KOPT-K1 (cell line): ENCODE measurements at regions not wholly inside any gene's neighbourhood (a gene's known extent, or its start where the extent isn't known, plus 50 kb on each side); places are given as distances from the start of the nearest gene placed in this dataset.
A peak's percentile ranks its signal among the peaks of the same experiment; 100 is the strongest.

Experiments
- H3K27ac ChIP-seq: fragments of 200-600 bp; sonication (generic); 2 replicates; pipeline ENCODE4 v1.5.1; 2016; ENCODE audit warnings: antibody characterized with exemption, mild to moderate bottlenecking, low read depth, low read length; ENCODE audit not compliant: poor library complexity, severe bottlenecking
- H3K36me3 ChIP-seq: fragments of 200-600 bp; sonication (generic); 2 replicates; pipeline ENCODE4 v1.5.1; 2017; ENCODE audit warnings: antibody characterized with exemption, mild to moderate bottlenecking, low read length, moderate library complexity; ENCODE audit not compliant: insufficient read depth
- H3K9me3 ChIP-seq: fragments of 200-600 bp; sonication (generic); 2 replicates; pipeline ENCODE4 v1.5.1; 2017; ENCODE audit warnings: antibody characterized with exemption, low read length, mild to moderate bottlenecking; ENCODE audit not compliant: insufficient read depth, poor library complexity, severe bottlenecking

DNA sequence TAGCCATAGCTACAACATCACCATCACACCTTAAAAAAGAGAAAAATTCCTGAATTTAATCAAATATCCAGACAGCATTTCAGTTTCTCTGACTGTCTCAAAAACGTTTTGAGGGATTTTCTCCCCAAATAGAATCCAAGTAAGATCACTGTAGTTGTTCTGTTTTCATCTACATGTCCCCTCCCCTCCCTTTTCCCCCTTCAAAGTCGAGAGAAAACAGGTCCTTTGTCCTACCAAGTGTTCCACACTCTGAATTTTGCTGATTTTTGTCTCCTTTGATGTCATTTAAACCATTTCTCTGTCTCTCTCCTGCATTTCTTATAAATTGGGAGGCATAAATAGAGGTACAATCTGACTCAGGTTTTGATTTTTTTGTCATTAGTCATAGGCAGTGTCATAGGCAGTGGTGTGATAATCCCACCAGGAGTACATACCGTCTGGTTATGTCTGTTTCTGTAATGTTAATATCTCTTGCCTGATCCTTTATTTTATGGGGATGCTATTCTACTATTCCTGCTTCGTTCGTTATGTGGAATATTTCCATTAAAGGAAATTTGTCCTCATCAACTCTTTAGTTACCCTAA lies 348.6 kb downstream of the PTTG2 start:
- Histone ChIP-seq H3K27ac (no peak overlapping the region), H3K36me3 (no peaks in the 10 kb centered on the region), H3K9me3 (peaks cover 3% of the 10 kb centered on the region)

GRCh38 chr4:38309471-38309870 lies 349.3 kb downstream of the PTTG2 start:
- no peaks in the 10 kb centered on the region for H3K36me3 ChIP-seq
- no peak overlapping the region for H3K27ac ChIP-seq
- no peaks in the 10 kb centered on the region for H3K9me3 ChIP-seq

- H3K36me3 ChIP-seq: no peaks in the 10 kb centered on the region
- no peaks in the 10 kb centered on the region for H3K9me3 ChIP-seq
- peak overlapping the region; percentile 55 for H3K27ac ChIP-seq
Observed at GRCh38 chr4:38310446-38311043, 350.3 kb downstream of the PTTG2 start.

DNA sequence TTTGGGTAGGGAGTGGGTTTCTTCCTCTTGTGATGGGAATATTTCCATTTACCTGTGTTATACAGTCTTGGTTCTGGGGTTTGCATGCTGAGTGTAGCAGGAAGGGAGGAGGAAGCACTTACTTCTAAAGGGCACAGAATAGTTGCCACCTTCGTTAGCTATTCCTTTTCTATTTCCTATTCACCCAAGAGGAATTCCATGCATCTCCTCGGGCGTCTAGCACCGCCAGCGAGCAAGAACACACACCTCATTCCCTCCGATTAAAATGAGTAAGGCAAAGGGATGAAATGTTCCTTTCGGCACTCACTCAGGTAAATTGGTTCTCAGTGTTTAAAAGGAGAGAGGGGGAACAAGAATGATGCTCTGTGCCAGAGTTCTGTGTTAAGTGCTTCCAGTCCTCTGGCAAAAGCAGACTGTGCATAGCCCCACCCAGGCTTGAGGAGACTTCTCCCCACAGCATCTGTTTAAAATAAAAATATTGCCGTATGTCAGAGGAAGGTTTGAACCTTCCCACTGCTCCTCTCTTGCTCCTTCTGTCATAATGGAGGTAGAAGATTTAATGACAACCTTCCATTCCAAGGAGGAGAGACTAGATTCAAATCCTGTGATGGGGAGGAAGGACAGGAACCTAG lies 351.4 kb downstream of the PTTG2 start:
- H3K9me3 ChIP-seq: no peaks in the 10 kb centered on the region
- no peaks in the 10 kb centered on the region for H3K36me3 ChIP-seq
- H3K27ac ChIP-seq: peak overlapping the region; percentile 55

GRCh38 chr4:38313175-38313574 lies 350.8 kb upstream of the KLF3 start:
- Histone ChIP-seq H3K27ac (no peak overlapping the region), H3K9me3 (no peaks in the 10 kb centered on the region)

GRCh38 chr4:38313999-38314561 lies 349.9 kb upstream of the KLF3 start:
- Histone ChIP-seq H3K27ac (no peak overlapping the region), H3K36me3 (no peaks in the 10 kb centered on the region), H3K9me3 (no peaks in the 10 kb centered on the region)

More at GRCh38 chr4:38313175-38313574, 350.8 kb upstream of the KLF3 start:
- H3K36me3 ChIP-seq: no peaks in the 10 kb centered on the region

- H3K27ac ChIP-seq: no peak overlapping the region
- H3K36me3 ChIP-seq: no peaks in the 10 kb centered on the region
- H3K9me3 ChIP-seq: no peaks in the 10 kb centered on the region
Observed at GRCh38 chr4:38314663-38315062, 349.3 kb upstream of the KLF3 start.

- Histone ChIP-seq H3K27ac (no peak overlapping the region), H3K36me3 (no peaks in the 10 kb centered on the region), H3K9me3 (no peaks in the 10 kb centered on the region)
Observed at GRCh38 chr4:38315286-38315685, 348.7 kb upstream of the KLF3 start.

- Histone ChIP-seq H3K36me3 (no peaks in the 10 kb centered on the region), H3K9me3 (no peaks in the 10 kb centered on the region), H3K27ac (no peak overlapping the region)
Observed at GRCh38 chr4:38316045-38316444, 348.0 kb upstream of the KLF3 start.

DNA sequence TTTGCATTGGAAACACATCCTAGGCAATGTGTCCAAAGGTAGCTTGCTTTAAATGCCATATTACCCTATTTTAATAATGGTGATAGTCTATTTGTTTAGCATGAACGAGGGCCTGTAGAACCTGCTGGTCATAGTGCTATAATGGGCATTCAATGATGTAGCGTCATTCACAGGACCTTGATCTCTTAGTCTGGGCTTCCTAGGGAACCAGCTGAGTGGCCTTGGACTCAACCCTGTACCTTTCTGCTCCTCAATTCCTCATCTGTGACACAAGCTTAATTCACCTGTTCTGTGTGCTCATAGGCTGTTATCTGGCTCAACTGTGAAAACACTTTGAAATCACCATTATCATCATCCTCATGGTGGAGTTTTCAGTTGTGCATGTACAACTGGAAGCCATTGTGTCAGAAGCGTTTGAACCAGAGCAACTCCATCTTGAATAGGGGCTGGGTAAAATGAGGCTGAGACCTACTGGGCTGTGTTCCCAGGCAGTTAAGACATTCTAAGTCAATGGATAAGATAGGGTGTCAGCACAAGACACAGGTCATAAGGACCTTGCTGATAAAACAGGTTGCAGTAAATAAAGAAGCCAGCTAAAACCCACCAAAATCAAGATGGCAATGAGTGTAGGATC lies 346.8 kb upstream of the KLF3 start:
- Histone ChIP-seq H3K9me3 (no peaks in the 10 kb centered on the region), H3K27ac (no peak overlapping the region), H3K36me3 (no peaks in the 10 kb centered on the region)

DNA sequence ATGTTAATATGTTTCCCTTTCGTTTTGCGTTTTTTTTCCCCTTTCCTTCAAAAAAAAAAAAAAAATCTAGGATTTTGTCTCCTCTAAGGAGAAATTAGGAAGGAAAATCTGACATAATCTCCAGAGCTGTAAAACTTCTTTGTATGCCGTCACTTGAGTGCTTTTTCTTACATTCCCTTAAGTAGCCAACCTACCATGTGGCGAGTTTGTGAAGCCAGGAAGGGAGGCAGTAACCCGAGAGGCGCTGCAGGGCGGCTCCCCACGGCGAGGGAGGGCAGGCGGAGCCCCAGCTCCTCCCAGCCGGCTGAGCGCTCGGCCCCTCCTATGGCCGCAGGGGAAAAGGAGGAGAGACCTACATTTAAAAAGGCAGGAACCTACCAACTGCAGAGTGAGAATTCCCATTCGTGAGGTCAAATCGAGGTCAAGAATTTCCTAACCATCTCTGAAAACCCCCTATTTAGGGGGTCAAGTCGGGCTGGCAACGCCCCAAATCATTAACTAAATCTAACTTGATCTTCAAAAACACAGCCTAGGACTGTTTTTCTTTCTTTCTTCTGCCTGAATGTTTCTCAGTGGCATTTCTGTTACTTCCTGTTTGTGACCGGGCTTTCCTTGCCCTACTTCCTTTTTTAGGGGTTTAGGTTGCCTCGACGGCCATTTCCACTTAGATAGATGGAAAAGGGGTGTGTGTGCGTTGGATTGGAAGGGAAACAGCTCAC lies 345.1 kb upstream of the KLF3 start:
- H3K27ac ChIP-seq: peak overlapping the region; percentile 56

GRCh38 chr4:38319456-38320342 lies 344.3 kb upstream of the KLF3 start:
- peak overlapping the region; percentile 56 for H3K27ac ChIP-seq
- no peaks in the 10 kb centered on the region for H3K36me3 ChIP-seq
- H3K9me3 ChIP-seq: no peaks in the 10 kb centered on the region

More for the DNA sequence above, 345.1 kb upstream of the KLF3 start:
- H3K9me3 ChIP-seq: no peaks in the 10 kb centered on the region
- H3K36me3 ChIP-seq: no peaks in the 10 kb centered on the region

DNA sequence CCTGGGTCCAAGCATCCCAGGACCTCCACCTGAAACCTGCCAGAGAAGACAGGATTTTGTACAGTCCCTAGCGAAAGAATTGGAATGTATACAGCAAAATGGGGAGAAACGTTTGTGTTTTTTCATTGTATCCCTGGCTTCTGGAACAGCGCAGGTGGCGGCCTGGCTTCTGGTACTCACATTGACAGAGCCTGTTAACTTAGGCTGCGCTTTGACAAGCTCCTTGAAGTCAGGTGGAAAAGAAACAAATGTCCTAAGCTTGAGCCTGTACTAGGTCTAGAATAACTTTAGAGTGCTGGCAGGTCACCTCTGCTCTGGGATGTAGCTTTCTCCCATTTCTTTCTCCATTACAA lies 343.7 kb upstream of the KLF3 start:
- no peaks in the 10 kb centered on the region for H3K36me3 ChIP-seq
- no peaks in the 10 kb centered on the region for H3K9me3 ChIP-seq
- H3K27ac ChIP-seq: no peak overlapping the region

- no peak overlapping the region for H3K27ac ChIP-seq
- no peaks in the 10 kb centered on the region for H3K9me3 ChIP-seq
- H3K36me3 ChIP-seq: no peaks in the 10 kb centered on the region
Observed at GRCh38 chr4:38320833-38321232, 343.2 kb upstream of the KLF3 start.
